GM18907 (cell line): ENCODE measurements at regions not wholly inside any gene's neighbourhood (a gene's known extent, or its start where the extent isn't known, plus 50 kb on each side); places are given as distances from the start of the nearest gene placed in this dataset.
"Not testable (repeated sequence)": the region's sequence is repeated elsewhere in the genome, so short reads cannot be mapped to it uniquely, and the experiment has no call there.

Experiments used
- ATAC-seq: cut with Tn5 transposase; IDR thresholded peaks from one replicate; pipeline ENCODE4 v1.9.1; 2021; ENCODE audit warnings: mild to moderate bottlenecking, moderate library complexity; ENCODE audit not compliant: unreplicated experiment

DNA sequence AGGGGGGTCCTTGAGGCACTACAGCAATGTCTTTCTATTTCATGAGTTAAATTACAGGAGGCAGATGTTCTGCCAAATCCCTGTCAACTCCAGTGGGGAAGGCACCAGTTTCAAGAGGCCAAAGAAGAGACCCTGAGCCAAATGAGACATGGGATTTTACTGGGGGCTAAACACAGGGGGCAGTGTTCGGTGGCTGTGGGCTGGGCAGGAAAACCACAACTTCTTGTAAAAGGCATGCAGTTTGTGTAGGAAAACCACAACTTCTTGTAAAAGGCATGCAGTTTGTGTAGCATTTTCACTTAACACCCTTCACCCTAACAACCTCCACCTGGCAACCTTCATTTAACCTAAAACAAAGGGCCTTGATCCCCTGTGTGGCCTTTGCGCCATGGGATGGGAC, 61.0 kb downstream of the POLR2M start:
- no peak for ATAC-seq

DNA sequence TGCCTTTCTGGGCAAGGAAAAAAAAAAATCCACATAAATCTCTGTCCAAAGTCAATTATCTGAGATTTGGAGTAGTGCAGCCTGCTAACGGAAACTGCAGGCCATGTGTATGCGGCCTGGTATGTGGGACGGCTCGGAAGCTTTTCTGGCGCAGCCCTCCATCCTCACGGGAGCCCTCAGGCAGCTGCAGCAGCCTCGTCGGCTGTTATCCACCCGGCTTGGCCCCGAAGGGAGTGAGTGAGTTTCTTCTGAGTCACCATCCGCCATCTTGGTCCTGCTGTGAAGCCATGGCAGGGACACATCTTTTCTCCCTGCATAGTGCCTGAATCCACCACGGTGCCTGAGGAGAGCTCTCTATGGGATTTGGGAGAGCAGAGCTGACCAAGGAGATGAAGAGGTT, 62.8 kb downstream of the POLR2M start:
- ATAC-seq = no peak

DNA sequence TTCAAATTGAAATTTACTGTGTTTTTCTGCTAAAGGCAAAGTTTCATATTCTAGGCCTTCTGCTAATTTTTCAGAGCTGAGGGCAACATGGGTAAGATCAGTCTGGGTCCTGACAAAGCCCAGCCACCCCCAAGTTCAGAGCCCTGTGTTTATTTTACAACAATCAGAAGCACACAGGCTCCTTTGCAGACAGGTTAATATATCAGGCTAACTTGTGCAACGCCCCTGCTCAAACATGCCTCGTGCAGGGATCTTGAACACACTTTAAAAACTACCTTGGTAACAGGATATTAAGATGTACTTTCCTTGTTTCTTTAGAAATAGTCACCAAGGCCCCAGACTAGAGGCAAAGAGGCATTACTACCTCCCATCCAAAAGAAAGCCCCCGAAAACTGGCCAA, 64.0 kb downstream of the POLR2M start:
- ATAC-seq = no peak

- no peak for ATAC-seq
These were observed 65.9 kb downstream of the POLR2M start for GRCh38 chr15:57772223-57772957.

DNA sequence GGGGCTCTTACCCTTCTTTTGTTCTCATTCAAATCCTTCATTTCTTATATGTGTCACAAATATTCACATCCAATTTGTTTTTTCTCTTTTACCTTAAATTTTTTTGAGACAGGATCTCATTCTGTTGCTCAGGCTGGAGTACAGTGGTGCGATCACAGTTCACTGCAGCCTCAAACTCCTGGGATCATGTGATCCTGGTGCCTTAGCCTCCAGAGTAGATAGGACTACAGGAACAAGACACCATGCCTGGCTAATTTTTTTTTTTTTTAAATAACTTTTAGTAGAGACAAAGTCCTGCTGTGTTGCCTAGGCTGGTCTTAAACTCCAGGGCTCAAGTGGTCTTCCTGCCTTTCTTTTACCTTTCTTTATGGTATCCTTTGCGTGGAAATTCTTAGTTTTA, 66.5 kb downstream of the POLR2M start:
- ATAC-seq = no peak

DNA sequence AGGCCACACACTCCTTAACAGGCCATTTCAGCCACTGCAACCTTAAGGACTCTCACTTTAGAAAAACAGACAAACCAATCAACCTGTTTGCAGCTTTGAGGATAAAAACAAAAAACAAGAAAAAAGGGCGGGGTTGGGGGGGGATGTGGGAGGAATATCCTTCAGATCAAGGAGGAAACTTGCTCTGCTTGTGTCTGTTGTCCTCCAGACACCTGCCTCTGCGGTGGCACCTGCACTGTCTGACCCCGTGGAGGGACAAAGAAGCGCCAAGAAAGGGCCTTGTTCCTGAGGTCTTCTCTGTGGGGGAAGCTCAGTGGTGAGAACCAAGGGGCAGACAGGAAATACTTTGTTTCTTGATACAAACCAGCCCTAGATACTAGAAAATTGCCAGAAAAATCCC, 70.5 kb downstream of the POLR2M start:
- no peak for ATAC-seq

DNA sequence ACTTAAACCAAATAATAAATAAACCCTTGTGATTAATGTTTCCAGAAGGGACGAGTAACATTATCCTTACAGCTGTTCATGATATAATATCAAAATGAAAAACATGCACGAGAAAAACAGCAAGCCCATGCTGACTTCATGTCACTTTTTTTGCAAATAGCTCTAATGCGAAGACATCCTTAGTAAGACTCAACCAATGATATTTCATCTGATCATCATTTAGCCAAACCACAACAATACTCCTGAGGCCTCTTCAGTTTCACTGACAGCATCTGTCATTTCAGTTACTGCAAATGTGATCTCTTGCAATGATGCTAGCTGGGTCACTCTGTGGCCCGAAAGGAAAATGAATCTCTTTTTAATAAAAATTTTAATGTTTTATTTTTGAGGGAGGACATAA, 74.0 kb downstream of the POLR2M start:
- ATAC-seq = no peak

GRCh38 chr15:57782731-57783130, 76.2 kb downstream of the POLR2M start:
- ATAC-seq = no peak

DNA sequence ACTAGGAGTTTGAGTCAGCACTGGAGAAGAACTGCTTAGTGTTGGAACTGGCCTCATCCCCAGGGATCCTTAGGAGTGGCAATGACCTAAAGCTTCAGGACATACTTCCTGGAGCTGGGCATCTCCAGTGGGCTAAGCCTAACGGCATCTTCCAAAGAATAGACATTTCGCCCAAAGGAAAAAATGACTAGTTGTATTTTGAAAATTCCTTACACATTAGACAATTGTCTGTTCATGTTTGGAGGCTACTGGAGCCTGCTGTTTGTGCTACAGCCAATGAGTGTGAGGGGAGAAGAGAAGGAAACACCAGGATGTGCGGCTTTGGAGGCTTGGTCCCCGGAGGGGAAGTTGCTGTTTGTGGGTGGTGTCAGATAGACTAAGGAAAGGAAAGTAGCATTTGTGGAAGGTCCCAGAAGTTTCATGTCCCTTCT, 77.6 kb downstream of the POLR2M start:
- no peak for ATAC-seq

DNA sequence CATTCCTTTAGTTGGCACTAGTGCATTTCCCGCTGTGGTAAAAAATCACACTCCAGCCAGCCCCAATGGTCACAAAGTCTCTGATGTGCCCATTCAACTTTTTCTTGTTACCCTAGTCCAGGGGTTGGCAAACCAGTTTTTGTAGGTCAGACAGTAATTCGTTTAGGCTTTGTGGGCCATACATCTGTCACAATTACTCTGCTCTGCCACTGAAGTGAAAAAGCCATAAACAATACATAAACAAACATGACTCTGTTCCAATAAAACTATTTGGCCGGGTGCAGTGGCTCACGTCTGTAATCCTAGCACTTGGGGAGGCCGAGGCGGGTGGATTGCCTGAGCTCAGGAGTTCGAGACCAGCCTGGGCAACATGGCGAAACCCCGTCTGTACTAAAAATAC, 78.5 kb downstream of the POLR2M start:
- no peak for ATAC-seq

DNA sequence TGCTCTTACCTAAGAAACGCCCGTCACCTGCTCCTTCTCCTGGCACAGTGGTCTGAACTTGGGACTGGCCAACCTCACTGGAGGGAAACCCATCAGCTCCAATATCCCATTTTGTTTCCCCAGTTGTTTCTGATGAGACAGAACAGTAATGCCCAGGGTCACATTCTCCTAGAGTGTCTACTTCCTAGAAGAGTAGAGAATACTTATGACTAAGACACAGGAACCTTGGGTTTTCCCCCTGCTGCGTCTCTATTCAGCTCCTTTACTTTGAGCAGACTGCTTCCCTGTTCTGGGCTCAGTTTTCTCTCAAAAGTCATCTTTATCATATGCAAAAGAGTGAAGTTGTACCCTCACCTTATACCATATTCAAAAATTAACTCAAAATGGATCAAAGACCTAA, 79.4 kb downstream of the POLR2M start:
- ATAC-seq = no peak

DNA sequence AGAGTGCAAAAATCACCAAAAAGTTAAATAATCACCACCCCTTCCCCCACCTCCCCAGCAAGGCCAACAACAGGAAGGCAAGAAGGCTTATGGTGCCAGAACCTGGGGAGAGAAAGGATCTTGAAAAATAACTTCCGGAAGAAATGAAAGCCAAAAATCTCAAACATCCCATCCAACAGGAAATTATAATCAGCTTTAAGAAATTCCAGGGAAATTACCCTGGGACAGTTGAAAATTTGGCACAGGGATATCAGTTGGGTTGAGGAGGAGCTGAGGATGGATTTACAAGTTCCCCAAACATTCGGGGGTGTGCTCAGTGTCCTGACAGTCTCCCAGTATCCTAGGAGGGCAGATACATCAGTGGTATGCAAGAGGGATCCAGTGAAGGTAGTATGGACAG, 82.7 kb downstream of the POLR2M start:
- no peak for ATAC-seq

DNA sequence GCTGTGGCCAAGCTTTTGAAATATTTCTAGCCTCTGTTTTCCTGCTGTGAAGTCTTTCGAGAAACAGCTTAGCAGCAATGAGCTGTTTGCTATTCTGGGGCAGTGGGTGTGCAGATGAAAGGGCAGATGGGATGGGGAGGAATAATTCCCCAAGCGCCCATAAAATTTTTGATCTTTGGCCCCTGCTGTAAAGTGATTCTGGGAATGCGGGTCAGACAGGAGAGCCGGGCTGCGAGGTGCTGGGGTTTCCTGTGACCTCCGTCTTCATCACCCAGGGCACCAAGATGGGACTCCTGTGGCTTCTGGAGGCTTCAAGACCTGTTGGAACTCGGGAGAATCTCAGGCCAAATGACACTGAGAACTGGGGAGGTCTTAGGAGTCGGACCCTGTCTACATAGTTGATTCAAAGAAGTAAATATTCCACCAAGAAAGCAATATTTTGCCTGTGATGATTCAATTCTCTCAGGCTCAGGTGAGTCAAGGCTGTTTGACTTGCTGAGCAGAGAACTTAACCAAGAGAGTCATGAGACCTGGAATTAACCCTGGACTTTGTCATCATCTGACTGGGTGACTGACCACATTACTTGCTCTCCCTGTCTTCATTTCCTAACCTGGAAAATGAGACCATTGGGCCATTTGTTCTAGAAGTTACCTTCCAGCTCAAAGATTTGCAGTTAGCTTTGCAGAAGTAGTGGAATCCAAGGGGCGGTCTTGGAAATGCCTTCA, 86.4 kb downstream of the POLR2M start:
- no peak for ATAC-seq

- no peak for ATAC-seq
These were observed 88.7 kb downstream of the POLR2M start for GRCh38 chr15:57795261-57795660.

DNA sequence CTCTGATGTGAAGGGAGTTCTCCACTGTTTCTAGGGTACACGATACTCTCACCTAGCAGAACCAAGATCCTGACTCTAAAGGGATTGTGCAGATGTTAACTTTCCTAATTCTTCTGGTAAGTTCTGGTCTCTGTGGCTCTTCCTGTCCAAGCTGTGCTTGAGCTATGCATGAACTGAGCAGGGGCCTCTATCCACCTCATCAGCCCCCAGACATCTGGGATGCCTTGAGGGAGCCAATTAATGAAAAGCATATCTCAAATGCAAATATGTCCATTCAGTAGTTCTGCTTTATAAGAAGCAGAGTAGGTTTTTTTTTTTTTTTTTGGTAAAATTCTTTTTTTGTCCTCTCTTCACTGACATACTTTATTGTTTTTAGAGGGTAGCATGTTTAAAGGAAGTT, 89.6 kb downstream of the POLR2M start:
- no peak for ATAC-seq

DNA sequence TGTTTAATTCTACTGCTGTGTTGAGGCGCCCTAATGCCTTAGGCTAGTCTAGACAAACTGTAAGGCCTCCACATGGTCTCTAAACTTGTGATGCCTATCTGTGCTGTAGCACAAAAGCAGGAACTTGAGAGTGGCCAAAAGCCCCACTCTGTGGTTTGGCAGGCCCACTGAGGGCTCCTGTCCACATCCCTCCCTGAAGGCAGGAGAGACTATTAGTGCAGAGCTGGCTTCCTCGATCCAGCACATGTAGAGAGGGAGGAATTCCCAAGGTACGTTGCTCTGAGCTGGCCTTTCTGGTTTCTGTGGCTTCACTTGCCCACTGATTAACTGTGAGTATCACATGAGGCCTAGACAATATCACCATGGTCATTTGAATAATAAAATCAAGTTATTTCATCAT, 90.6 kb downstream of the POLR2M start:
- ATAC-seq = no peak

- ATAC-seq = no peak
These were observed 91.2 kb downstream of the POLR2M start for GRCh38 chr15:57797568-57798267.

- no peak for ATAC-seq
These were observed 99.5 kb downstream of the POLR2M start for GRCh38 chr15:57806003-57806402.

GRCh38 chr15:57809285-57809684, 102.8 kb downstream of the POLR2M start:
- not testable (repeated sequence) for ATAC-seq

DNA sequence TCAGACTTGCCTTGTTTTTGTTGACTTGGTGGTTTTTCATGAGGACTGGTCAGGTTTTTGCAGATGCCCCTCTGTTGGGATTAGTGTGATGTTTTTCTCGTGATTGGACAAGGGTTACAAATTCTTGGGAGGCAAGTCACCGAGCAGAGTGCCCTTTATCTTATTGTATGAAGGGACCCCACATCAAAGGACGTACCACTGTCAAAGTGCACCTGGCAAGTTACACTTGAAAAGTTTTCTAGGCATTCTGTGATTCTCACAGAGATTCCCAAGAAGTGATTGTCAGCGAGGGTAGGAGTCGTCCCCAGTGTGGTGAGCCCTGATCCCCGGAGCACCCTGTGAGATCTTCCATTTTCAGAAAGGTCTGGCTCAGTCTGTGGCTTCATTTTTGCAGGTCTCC, 110.1 kb downstream of the POLR2M start:
- ATAC-seq = no peak

DNA sequence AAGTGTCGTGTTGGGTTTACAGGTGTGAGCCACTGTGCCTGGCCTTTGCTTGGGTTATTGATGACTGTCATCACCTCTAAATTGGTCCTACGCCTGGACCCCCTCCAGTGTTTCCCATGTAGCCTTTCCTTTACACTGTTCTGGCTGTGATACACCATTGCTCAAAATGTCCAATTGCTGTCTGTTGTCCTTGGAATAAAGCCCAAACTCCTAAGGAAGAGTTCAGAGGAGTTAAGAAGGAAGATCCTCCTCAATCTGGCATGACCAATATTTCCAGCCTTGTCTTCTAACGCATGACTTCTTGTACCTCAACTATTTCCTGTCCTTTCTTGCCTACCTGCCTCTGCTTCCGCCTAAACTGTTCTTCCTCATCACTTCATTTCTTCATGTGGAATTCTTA, 113.1 kb downstream of the POLR2M start:
- ATAC-seq = no peak

GRCh38 chr15:57820119-57820518, 113.6 kb downstream of the POLR2M start:
- ATAC-seq = no peak
